ENCODE measurements at regions not wholly inside any gene's neighbourhood (a gene's known extent, or its start where the extent isn't known, plus 50 kb on each side); places are given as distances from the start of the nearest gene placed in this dataset.

- TF ChIP-seq ZSCAN18 (CRISPR knock-in tag; IDR thresholded peaks at IDR 0.05) (no peak), PREB (CRISPR knock-in tag; IDR thresholded peaks at IDR 0.05; ENCODE audit: borderline replicate concordance) (no peak), ZBTB43 (CRISPR knock-in tag; IDR thresholded peaks at IDR 0.05) (no peak), IRF1 (CRISPR knock-in tag; IDR thresholded peaks at IDR 0.05) (no peak)
These were observed 269.2 kb downstream of the PDCD6IP start (continued) for GRCh38 chr3:34067536-34068051.

- peaks cover 26% of the 10 kb centered on the region for H3K4me1 Mint-ChIP-seq
- ChIA-PET CTCF (interaction anchor here (1.3 kb wide), 1 partner anchor 192 kb away, joined by 3 read pairs; no protein-coding TSS in a partner anchor), POLR2A (no interaction called here)
- H3K9me3 Mint-ChIP-seq: no peaks in the 10 kb centered on the region
- TF ChIP-seq ZNF423 (CRISPR knock-in tag; IDR thresholded peaks at IDR 0.05) (no peak), ATF1 (CRISPR knock-in tag; IDR thresholded peaks at IDR 0.05) (no peak), PRRX2 (CRISPR knock-in tag; IDR thresholded peaks at IDR 0.05) (no peak), PRDM15 (CRISPR knock-in tag; IDR thresholded peaks at IDR 0.05) (no peak), STAT6 (CRISPR knock-in tag; conservative IDR thresholded peaks at IDR 0.05; ENCODE audit: low read depth) (no peak), SP1 (CRISPR knock-in tag; conservative IDR thresholded peaks at IDR 0.05) (no peak)
- no peak overlapping the region for H3K27ac Mint-ChIP-seq
- DNase-seq (ENCODE audit: low spot score): no peak
- H3K36me3 Mint-ChIP-seq: no peaks in the 10 kb centered on the region
- no peak overlapping the region for H3K4me3 Mint-ChIP-seq
- ATAC-seq: no peak
- peaks cover 17% of the 10 kb centered on the region for H3K27me3 Mint-ChIP-seq (ENCODE audit: low read depth)
These were observed 270.1 kb downstream of the PDCD6IP start for GRCh38 chr3:34068505-34068904.

Measured in WTC11 (cell line).